ENCODE measurements at regions not wholly inside any gene's neighbourhood (a gene's known extent, or its start where the extent isn't known, plus 50 kb on each side); places are given as distances from the start of the nearest gene placed in this dataset.

- TF ChIP-seq CTCF (IDR thresholded peaks at IDR 0.05; ENCODE audit: low read depth, low read length, missing input control) (no peak), GABPA (IDR thresholded peaks at IDR 0.05 in 1 of 2, conservative IDR thresholded peaks at IDR 0.05 in 1 of 2) (no peak), JUND (IDR thresholded peaks at IDR 0.05) (no peak), RAD21 (IDR thresholded peaks at IDR 0.05) (no peak), TAF1 (conservative IDR thresholded peaks at IDR 0.05) (no peak)
- TF ChIP-seq, protein P1, sequence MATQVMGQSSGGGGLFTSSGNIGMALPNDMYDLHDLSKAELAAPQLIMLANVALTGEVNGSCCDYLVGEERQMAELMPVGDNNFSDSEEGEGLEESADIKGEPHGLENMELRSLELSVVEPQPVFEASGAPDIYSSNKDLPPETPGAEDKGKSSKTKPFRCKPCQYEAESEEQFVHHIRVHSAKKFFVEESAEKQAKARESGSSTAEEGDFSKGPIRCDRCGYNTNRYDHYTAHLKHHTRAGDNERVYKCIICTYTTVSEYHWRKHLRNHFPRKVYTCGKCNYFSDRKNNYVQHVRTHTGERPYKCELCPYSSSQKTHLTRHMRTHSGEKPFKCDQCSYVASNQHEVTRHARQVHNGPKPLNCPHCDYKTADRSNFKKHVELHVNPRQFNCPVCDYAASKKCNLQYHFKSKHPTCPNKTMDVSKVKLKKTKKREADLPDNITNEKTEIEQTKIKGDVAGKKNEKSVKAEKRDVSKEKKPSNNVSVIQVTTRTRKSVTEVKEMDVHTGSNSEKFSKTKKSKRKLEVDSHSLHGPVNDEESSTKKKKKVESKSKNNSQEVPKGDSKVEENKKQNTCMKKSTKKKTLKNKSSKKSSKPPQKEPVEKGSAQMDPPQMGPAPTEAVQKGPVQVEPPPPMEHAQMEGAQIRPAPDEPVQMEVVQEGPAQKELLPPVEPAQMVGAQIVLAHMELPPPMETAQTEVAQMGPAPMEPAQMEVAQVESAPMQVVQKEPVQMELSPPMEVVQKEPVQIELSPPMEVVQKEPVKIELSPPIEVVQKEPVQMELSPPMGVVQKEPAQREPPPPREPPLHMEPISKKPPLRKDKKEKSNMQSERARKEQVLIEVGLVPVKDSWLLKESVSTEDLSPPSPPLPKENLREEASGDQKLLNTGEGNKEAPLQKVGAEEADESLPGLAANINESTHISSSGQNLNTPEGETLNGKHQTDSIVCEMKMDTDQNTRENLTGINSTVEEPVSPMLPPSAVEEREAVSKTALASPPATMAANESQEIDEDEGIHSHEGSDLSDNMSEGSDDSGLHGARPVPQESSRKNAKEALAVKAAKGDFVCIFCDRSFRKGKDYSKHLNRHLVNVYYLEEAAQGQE (IDR thresholded peaks at IDR 0.05), result no peak
These were observed 342.2 kb downstream of the GATA3 start for GRCh38 chr10:8396675-8397074.
